Amygdala (tissue), 56 donors: ENCODE measurements at regions not wholly inside any gene's neighbourhood (a gene's known extent, or its start where the extent isn't known, plus 50 kb on each side); places are given as distances from the start of the nearest gene placed in this dataset.
A peak's percentile ranks its signal among the peaks of the same experiment; 100 is the strongest.

Source experiments
- DNase-seq, 56 donors: peaks; one replicate each; lab custom pipeline; 2025; lab: John Stamatoyannopoulos, UW

GRCh38 chr10:124288928-124289850 lies 129.5 kb downstream of the OAT start:
- DNase-seq, result no peak

DNA sequence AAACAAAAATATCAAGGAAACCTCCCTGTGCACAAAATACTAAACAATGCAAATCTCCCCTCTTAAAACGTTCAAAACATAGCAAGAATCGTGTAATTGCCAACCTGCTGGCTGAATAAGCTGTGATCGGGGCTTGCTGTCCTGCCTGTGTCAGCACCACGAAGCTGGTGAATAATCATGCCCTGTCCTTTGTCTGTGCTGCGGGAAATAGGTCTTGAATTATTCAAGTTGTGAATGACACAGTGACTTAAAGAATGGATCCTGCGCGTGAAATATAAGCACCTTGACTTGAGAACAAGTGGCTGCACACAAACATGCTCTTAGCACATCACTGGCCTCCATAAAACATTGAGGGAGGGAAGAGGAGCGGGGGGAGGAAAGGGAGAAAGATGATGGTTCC lies 130.2 kb downstream of the OAT start:
- DNase-seq, result no peak

- DNase-seq, result no peak
Observed at GRCh38 chr10:124287791-124288190, 130.9 kb downstream of the OAT start.

GRCh38 chr10:124287071-124287685 lies 131.5 kb downstream of the OAT start:
- no peak for DNase-seq

DNA sequence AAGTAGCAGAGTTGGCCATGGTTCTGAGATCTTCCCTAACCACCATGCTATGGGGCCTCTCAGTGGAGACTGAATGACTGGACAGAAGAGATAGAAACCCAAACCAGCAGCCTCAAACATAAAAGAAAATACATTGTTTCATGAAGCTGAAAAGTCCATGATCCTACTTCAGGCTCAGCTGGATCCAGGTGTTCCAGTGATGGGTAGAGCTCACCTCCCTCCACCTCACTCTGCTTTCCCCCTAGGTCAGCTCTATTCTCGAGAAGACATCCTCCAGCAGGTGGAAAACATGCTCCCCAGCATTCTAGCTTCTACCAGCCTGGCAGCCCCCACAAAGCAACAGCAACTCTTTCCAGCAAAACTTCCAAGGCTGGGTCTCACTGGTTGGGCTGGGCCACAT lies 132.1 kb downstream of the OAT start:
- no peak for DNase-seq

GRCh38 chr10:124285587-124286527 lies 132.9 kb downstream of the OAT start:
- peak in 3 of 56 donors; percentile 23 to 30 (median 27) for DNase-seq

DNA sequence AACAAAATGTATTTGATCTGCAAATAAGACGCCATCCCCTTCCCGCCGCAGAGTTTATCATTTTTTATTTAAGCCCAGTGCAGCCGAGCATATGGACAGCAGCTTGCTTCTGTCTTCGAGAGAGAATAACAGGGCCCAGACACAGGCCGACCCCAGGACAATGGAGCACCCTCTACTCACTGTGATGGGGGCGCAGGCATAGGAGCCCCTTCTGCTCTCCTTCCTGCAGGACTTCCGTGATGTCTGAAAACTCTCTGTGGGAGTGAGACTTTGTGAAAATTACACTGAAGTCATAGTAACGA lies 134.8 kb downstream of the OAT start:
- DNase-seq, result no peak

- no peak for DNase-seq
Observed at GRCh38 chr10:124283215-124283948, 135.3 kb downstream of the OAT start.

GRCh38 chr10:124282326-124282725 lies 136.4 kb downstream of the OAT start:
- no peak for DNase-seq

- DNase-seq, result no peak
Observed at GRCh38 chr10:124281666-124282065, 137.1 kb downstream of the OAT start.

DNA sequence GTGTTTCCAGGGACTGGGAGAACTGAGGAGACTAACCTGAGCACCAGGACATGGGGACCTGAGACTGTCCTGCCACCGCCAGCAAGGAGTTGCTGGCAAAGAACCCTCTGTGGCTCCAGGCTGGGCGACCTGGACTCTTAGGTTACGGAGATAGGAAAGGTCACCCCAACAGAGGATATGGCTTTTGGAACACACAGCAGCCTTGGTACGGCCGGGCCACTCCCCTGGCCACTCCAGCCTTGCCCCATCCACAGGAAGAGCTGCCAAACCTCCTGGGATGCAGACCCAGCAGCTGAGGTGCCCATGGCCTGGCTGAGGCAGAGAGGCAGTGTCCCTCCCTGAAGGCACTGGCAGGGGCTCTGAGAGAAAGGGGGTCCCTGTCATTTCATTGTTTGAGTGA lies 137.8 kb downstream of the OAT start:
- DNase-seq, result no peak

GRCh38 chr10:124279882-124280281 lies 138.8 kb downstream of the OAT start:
- DNase-seq, result no peak

DNA sequence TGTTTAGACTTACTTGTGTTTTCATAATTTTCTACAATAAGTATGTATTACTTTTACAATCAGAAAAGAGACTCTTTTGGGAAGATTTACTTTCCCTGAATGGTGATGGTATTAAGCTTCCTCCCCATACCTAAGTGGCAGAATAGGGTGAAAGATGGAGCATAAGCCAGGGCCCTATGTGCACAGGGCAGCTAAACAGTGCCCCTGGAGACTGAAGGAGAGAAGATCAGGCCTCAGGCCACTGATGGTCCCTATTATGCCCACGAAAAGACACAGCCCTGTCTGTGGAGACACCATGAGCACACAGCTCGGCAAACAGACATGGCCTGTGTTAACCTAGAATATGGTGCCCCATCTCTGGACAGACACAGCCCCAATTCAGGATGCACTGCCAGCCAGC lies 139.4 kb downstream of the OAT start:
- DNase-seq, result no peak

DNA sequence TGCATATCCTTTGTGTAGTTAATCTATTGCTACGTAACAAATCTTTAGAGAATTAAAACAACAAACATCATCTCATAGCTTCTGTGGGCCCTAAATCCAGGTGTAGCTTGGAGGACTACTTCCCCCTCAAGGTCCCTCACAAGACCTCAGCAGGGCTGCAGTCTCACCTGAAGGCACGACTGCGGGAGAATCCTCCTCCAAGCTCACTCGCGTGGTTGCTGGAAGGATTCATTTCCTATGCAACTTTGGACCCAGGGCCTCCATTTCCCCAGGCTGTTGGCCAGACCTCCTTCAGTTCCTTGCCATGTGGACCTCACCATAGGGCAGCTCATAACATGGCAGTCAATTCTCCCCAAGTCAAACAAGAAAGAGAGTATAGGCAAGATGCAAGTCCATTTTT lies 140.4 kb downstream of the OAT start:
- no peak for DNase-seq

DNA sequence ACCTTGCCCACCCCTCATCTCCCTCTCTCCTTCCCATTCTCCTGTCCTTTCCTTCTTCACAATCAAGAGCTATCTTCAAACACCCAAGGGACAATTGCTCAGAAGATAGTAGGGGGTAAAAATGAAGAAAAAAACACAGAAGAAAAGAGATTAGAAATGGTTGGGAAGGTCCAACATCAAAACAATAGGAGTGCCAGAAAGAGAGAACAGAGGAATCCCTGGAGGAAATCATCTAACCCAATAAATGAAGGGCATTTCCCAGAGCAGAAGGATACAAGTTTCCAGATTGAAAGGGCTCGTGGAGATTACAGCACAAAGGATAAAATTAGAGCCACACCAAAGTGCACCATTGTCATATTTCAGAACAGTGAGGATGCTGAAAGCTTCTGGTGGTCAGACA lies 145.6 kb downstream of the OAT start:
- no peak for DNase-seq

DNA sequence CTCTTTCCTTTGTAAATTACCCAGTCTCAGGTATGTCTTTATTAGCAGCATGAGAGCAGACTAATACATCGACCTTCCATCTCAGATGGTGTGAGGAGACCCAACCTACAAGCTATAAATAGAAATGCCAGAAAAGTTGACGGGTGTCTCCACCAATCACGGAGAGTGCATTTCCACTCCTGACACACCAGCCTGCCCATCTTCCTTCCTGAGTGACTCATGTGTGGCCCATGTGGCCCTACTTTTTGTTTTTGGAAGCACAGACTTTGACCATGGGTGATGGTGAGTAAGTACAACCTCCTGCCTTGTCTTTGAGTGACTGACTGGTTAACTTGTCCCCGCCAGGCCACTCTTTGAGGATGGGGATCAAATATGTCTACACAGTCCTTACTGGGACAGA lies 147.0 kb downstream of the OAT start:
- DNase-seq, result no peak

DNA sequence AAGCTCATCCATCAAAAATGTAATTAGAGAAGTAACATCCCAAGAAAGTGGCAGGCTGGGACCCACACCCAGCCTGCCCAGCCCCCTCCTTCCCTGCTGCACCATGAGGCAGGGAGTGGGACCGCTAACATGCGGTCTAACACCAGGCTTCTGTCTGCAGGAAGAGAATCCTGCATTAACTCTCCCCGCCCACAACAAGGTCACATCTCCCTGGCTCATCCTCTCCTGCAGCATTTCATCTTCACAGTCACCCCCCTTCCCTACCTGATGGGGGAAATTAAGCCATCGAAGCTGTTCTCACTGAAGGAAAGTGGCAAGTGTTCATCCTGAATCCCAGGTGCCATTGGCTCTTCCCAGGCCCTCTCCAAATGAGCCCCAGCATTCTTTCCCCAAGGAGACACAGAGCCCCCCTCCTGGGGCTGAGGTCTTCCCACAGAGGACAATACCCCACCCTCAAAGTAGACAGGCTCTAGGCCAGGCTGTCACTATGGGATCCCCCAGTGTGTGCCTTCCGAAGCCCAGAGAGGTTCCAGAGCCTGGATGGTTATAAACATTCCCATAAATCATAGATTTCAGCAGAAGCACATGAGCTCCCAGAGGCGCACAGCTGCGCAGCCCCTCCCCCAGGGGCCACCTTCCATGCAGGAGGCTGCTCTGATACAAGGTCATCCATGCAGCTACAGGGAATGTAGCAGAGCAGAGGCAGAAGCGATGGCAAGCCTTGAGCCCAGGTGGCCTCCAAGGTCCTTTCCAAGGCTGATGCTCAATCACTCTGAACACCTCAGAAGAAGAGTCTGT lies 148.0 kb downstream of the OAT start:
- no peak for DNase-seq

DNA sequence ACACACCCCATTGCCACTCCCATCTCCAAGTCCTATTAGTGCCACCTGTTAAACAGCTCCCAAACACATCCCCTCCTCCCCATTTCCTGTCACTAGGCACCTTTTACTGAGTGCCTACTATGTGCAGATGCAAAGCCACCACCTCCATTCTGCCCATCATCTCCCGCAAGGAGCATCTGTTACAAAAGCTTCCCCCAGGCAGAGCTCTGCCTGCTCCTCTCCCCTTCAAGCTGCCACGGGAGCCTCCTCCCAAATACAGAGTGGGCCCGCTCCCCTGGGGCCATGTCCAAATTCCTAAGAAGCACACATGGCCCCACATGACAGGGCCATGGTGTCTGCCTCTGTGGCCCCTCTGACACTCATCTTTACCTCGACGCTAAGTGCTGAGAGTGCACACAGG lies 149.7 kb downstream of the OAT start:
- no peak for DNase-seq

GRCh38 chr10:124267911-124268549 lies 150.7 kb downstream of the OAT start:
- no peak for DNase-seq
